ENCODE measurements at regions not wholly inside any gene's neighbourhood (a gene's known extent, or its start where the extent isn't known, plus 50 kb on each side); places are given as distances from the start of the nearest gene placed in this dataset.
A peak's percentile ranks its signal among the peaks of the same experiment; 100 is the strongest.

DNA sequence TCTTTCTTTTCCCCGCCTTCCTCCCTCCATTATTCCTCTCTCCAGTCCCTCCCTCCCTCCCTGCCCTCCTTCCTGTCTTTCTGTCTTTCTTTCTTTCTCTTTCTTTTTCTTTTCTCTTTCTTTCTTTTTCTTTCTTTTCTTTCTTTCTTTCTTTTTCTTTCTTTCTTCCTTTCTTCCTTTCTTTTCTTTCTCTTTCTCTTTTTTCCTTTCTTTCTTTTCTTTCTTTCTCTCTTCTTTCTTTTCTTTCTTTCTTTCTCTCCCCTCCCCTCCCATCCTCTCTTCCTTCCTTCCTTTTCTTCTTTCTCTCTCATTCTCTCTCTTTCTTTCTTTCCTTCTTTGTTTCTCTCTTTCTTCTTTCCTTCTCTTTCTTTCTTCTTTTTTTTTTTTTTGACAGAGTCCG is 402.2 kb upstream of the PLXNA2 start:
- DNase-seq: no peak

DNA sequence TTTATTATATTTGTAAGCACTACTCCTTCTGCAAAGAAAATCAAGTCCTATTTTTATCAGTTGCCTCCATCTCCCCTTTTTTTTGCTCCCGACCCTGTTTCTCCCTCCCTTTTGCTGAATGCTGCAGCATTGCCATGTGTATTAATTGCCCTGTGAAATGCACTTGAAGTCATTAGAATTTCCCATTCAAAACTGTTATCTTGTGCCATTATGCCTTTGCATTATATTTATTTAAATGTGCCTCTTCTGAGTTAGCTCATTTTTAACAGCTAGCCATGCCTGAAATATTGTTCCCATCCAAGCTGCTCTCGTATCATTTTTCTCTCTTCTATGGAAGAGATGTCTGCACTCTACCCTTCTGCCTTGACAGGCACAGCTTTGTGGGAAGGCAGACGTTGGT is 404.0 kb upstream of the PLXNA2 start:
- DNase-seq: no peak

DNA sequence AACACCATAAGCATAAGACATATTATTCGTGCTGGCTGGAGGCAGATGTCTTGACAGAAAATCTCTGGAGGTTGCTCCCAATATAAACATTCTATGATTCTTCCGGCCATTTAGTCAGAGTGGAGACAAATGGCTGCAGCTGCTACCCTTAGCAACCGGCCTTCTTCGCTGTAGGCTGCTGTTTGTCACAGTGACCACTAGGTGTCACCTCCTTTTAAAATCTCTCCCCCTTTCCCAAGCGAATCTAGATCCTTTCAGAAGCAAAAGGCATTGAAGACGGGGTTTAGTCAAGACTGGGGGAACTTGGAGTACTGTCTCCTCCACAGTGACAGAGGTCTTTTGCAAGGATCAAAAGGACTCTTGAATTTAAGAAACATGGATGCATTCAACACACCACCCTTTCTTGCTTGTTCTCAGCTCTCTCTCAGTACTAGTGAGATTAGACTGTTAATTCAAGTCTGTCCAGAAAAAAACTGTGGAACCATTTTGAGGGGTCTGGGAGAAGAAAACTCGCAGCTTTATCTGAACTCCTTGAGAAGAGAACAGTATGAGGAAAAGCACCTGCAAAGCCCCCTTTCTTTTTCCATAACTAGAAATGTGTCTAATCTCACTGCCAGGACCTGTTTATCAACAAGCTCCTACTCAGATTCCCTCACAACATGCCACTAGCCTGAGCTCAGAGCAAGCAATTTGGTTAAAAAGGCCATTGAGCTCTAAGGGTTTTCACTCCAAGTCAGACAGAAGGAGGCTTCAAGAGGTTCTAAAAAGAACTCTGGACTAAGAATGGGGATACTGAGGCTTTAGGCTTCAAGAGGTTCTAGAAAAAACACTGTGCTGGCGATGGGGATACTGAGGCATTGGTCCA is 408.3 kb upstream of the PLXNA2 start:
- peak; percentile 61 for DNase-seq

DNA sequence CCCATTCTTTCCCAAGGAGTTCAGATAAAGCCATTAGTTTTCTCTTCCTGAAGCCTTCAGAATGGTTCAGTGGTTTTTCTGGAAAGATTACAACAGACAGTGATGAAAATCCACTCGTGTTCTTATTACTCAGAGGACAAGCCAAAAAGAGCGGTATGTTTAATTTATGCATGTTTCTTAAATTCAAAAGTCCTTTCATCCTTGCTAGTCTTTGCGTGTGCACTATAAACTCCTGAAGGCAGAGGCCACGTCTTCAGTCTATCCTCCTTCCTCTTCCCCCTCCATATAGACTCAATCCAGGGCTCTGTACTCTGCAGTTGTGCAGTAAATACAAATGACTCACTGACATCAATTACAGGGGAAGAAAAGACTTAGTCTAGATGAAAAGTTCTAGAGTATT is 409.2 kb upstream of the PLXNA2 start:
- DNase-seq: no peak

DNA sequence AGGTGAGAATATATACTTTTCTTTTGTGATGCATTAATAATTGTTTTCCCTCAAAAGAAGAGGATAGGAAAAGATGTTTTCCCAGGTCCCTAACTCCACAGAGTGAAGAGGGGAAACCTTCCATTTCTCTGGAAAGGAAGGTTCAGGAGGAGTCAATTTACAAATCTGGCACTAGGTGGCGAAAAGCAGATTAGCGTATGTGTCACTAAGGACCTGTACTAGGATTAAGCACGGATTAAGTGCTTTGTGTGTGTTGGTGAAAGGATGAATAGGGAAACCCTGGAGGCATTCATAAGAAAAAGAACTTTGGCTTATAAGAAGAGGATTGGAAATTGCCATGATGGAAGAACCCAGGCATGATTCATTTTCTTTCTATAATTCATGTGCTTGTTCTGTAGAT is 410.1 kb upstream of the PLXNA2 start:
- DNase-seq: no peak

DNA sequence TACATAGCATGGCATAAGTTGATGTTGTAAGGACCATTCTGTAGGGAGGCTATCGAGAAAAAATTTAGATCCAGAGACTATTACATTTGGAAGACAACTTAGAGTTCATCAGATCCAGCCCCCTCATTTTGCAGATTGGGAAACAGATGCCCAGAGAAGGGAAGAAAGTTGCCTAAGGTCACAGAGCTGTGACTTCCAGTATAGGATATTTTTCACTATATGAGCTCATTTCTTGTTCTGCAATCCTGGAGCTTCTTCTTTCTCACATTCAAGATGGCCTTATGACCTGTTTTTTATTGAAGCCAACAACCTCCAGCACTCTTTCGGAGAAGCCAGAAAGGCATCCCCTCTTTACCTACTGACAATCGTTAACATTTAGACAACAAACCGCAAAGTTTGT is 421.8 kb upstream of the PLXNA2 start:
- no peak for DNase-seq

DNA sequence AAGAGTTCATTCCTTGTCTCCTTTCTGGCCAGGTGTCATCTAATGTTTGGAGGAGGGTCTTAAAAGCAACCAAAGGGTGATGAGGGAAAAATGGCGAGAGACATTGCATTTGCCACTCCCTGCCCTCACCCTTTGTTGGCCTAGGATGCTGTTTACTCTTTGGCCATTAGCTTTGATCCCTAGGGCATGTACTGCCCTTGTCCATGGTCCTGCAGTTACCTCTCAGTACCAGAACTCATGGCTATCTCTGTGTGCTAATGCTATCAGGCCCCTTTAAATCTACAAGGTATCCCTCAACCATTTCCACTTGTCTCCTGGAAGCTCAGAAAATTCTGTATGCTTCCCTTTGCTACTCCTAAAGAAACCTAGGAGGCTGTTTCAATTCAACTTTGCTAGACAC is 424.8 kb upstream of the PLXNA2 start:
- DNase-seq: no peak

DNA sequence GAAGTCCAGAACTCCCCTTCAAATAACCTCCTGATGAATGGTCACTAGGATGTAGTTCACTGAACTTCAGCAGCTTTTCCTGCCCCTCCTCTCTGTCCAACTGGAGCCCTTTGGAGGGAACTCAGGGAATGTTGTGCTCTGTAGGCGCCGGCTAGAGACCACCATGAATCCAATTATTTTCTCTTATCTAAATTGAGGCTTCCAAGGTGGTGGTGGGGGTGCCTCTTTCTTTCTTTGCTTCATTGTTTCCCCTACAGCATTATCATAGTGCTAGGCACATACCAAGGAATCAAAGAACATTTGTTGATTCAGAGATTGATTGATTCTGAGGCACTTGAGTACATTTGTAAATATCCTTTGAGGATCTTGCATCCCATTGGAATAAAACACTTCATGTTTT is 426.6 kb upstream of the PLXNA2 start:
- no peak for DNase-seq

DNA sequence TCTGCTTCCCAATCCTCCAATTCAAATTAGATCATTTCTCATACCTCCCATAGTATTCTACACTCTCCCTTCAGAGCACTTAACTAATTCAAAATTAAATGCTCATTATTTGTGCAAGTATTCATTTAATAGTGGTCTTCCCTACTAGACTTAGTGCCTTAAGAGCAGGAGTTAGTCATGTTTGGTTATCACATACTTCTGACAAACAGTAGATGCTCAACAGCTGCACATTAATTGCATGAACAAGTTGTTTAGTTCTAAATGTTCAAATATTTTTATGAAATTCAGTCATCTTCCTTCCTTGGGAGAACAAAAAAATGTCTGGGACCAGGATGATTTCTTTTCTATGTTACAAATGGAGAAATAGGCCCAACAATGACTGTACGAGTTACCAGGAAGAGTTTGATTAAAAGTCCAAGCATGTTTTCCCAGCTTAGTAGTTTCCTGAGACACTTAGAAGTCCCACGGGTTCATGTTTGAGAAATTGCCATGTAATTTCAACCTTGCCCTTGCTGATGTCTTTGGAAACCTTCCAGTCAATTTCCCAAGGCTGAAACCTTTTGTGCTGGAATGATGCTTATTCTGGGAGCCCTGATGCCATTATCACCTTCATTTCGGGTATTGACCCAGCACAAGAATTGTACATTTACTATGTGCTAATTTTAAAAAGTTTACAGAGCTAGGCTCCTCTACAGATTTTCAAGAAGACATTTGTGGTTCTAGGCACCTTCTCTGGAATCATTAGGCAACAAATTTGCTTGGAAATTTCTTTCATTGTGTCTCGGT is 437.9 kb upstream of the PLXNA2 start:
- no peak for DNase-seq

DNA sequence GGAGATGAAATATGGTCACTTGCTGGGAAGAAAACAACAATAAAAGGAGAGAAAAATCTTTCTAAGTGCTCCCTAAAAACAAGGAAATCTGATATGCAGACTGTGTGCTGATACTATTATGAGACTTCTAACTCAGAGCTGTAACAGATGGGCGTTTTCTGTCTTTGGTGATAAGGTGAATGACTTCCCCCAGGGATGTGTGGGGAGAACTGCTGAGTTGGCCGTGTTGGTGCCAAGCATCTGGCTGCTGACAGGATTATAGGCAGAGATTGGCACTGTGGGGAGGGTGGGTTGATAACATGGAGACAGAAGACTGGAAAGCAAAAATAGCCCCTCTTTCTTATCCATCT is 438.5 kb upstream of the PLXNA2 start:
- DNase-seq: no peak

DNA sequence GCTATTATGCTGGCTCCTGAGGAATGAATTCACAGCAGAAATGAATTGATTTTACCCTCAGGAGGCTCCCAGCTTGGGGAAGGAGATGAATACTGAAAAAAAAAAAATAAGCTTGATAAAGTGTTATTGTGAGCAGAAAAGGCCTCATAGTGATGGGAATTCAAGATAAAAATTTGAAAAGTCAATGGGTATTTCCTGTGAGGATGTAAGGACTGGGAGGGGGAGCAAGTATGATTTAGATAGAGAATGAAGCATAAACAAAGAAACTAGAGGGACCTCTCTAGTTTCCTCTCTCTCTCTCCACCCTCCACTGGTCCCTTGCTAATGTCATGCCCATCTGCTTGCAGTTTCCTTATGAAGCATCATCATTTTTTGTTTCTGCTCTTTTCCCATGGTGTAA is 439.0 kb upstream of the PLXNA2 start:
- DNase-seq: no peak

DNA sequence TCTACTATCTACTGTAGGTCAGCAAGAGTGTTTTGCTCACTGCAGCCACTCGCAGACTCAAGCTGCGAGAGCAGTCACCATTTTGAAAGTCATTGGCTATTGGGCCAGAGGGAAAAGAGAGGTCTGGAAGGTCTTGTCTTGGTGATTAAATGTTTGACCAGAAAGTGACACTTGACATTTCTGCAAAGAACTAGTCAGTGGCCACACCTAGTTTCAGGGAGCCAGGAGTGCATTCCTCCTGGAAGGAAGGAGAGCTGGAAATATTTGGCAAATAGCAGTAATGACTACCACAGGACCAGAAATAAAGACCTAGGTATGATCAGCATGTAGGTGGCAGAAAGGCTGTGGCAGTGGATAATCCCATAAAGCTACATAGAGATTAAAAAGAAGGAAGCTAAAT is 440.0 kb upstream of the PLXNA2 start:
- no peak for DNase-seq

DNA sequence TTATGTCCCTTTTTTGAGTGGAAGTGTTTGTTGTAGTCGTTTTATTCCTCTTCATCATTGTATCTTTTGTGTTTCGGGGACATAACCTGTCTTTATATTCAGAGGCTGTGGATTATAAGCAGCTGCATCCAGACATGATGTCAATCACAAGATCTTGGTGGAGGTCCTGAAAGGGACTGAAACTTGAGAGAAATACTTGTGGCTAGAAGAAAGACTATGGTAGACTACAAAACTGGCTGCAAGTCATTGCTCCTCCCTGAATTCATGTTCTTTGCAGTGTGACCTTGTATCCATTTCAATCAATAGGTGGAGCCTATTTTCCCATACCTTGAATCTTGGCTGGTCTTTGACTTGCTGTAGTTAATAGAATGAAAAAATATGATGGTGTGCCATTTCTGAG is 442.4 kb upstream of the PLXNA2 start:
- no peak for DNase-seq

DNA sequence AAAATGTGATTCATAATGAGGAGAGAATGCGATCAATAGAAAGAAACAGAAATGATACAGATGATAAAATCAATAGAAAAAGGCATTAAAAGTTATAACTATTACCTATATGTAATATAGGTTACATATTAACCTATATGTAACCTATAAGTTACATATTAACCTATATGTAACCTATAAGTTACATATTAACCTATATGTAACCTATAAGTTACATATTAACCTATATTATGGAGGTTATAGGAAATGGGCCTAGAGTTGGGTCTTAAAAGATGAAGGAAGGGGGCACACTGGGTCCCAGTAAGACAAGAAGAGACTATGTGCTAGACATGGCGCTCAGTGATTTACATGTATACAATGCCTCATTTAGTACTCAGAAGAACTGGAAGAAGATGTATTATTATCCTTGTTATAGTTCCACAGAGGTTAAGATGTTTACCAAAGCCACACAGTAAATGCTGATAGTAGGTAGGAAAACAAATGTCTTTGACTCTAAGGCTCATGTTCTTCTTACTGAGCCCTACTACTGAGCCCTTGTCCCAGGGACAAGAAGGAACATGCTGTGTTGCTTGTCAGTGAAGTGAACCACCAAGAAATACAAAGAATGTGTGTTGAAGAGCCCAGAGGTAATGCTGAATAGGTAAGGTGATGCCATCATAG is 444.6 kb upstream of the PLXNA2 start:
- DNase-seq: no peak

DNA sequence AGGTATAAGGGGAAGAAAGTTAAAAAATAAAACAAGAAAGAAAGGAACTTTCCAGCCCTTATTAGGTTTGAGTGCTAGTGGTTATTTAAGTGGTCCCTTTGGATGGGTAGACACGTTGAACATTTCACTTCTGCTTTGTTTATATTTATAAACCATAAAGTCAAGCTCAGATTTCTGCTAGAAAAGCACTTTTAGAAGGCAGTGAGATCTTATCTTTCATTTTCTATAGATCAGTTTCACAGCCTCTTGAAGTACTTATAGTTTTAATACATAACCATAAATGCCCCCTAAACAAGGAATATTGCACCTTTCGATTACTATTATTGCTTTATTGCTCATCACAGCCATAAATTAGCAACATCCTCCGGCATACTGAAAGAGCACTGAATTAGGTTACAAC is 446.8 kb upstream of the PLXNA2 start:
- DNase-seq: no peak

DNA sequence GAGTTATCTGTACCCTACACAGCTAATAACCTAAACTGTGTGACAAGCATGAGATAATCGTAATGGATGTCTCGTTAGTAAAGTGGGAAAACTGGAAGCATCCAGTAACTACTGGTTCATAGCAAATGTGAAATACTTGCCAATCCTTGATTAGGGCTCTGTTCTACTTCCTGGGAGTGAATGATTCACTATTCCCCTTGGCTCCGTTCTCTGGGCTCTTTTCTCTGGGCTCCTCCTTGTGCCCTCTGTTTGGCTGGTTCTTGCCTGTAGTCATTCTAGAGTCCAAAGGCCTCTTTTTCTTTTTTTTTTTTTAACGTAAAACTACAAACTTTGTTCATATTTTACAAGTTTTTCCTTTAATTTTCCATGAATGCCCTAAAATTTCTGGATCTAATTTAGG is 465.8 kb upstream of the PLXNA2 start:
- DNase-seq: no peak

DNA sequence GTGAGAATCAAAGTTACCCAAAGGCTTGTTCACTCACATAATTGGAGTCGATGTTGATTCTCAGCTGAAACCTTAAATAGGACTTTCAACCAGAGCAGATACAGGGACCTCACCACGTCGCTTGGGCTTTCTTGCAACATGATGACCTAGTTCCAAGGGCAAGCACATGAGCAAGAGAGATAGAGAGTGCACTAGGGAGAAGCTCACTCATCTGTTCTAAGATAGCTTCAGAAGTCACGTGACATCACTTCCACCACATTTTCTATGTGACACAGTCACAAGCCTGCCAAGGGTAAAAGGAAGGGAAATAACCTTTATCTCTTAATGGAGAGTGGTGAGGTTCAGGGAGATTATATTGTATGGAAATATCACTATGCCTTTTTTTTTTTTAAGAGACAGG is 470.1 kb upstream of the PLXNA2 start:
- DNase-seq: no peak

DNA sequence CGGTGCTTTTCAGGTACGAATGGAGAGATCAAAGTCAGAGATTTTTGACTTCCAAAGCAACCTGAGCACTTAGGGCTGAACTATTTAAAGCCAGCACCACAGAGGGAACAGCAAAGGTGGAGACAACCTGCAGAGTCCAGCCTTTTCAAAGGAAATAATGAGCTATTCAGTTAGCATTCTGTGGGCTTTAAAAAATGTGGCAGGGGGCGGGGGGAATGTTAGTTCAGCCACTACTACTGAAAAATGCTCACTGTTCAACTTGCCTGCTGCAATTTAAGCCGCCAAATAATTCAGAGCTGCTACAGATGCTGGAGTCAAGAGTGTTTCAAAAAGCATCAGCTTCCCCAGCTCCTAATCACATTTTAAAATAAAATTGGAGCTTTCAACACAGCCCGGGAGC is 473.3 kb upstream of the PLXNA2 start:
- DNase-seq: no peak

DNA sequence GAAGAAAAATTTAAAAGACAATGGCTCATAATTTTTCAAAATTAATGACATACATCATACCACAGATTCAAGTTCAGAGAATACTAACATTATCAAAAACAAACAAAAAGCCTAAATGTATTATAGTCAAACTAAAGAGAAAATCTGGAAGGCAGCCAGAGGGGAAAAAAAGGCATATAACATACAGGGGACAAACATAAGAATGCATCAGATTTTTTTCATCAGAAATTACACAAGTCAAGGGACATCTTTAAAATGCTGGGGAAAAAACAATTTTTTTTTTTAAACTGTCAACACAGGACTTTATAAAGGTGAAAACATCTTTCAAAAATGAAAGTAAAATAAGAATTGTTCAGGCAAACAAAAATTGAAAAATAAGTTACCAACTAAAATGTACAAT is 478.4 kb upstream of the PLXNA2 start:
- no peak for DNase-seq

DNA sequence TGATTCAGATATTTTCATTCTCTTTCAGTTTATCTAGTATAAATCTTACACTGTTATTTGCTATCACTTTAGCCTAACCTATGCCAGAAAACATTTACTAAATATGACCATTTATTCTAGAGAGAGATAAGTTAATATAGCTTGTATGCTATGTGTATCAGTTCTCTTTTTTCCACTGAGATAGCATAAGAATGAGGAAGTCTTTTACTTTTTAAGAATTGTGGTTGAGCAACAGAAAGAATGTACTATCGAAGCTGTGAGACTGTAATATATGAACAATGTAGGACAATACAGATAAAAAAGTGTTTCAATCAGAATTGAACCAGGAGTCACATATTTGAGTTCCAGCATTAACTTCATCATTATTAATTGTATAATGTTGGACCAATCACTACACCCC is 479.9 kb upstream of the PLXNA2 start:
- DNase-seq: no peak

DNA sequence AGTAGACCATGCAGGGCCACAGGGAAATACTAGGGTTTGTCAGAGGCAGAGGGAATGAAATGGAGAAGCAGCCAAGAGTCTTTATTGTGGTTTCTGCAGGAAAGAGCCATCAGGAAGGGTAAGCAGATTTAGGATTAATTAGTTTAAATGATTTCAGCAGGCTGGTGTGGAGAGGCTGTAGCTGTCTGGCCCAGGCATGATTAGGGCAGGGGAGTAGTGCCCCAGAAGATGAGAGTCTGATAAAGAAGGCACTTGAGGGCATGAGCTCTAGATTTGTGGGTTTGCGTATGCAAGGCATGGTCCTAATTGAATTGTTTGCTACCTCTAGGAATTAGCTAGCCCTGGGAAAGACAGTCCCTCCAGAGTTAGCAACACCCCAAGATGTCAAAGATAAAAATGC is 484.6 kb upstream of the PLXNA2 start:
- DNase-seq: no peak

DNA sequence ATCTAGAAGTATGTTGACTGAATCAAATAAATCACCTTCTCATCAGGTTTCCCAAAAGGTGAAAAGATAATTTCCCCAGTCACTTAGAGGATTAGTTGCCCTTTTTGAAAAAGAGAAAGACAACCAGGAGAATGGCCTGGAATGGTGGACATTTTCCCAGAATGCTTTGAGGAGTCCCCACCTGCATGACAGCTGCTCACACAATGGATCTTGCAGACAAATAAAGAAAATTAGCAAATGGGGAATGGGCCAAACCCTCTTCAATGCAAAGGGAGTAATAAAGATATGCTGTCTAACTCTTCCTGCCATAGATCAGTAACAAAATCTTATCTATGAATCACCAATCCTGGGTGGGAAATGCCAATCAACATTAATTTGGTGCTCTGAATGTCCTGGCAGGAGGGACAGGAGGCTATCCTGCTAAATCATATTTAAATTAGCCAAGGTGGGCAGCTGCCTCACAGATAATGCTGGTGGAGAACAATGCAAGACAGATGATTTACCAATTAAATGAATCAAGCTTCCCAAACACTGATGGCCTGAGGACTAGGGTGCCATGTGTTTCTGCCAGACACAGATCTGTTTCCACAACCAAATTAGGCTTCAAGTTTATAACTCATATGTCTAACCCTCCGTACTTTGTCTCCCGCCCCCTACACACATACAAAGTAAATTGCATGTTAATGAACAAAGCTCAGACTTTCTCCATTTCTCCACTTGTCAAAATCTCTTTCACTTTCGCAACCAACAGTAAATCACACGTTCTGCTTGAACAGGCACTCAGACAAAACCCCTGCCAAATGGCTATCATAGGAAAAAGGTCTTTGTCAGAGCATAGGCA is 488.0 kb upstream of the PLXNA2 start:
- no peak for DNase-seq

DNA sequence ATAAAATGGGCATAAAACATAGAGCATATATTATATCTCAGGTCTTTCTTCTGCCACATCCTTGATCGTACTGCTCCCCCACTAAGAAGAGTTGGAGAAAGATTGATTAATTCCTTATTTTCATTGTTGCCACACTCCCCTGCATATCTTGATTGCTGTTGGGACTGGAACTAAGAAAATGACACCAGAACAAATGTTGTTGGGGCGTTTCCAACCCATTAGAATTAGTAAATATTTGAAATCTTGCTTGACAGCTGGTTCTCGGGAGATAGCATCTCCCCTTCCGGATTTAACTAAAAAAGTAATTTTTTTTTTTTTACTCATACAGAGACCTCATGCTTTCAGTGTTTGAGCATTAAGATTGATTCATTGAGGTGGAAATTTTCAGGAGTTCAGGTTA is 493.0 kb upstream of the PLXNA2 start:
- no peak for DNase-seq

Measured in T1000 (cell line).